HEK293 (cell line): ENCODE measurements at regions not wholly inside any gene's neighbourhood (a gene's known extent, or its start where the extent isn't known, plus 50 kb on each side); places are given as distances from the start of the nearest gene placed in this dataset.
"Not testable (repeated sequence)": the region's sequence is repeated elsewhere in the genome, so short reads cannot be mapped to it uniquely, and the experiment has no call there.

ENCODE experiments used
- CTCF ChIA-PET: fragments of 350-600 bp; formaldehyde crosslinking; extraction: SDS; loops from one replicate; lab custom pipeline; 2021; ENCODE audit warnings: antibody characterized with exemption; lab: Yijun Ruan, JAX
- POLR2A ChIA-PET: fragments of 300-600 bp; formaldehyde crosslinking; extraction: SDS; loops from one replicate; lab custom pipeline; 2020; ENCODE audit warnings: antibody characterized with exemption, inconsistent platforms; lab: Yijun Ruan, JAX
- H3K27ac ChIP-seq: fragments of 200-500 bp; sonication (Bioruptor generic); 2 replicates; pipeline ENCODE4 v1.5.1; 2014; ENCODE audit warnings: low read depth, low read length, control low read depth, inconsistent platforms; ENCODE audit errors: extremely low read depth
- H3K36me3 ChIP-seq, 2 experiments: fragments of 200-500 bp in 1 of 2; sonication (Bioruptor generic) in 1 of 2; 1 replicate in 1 of 2; 2 replicates in 1 of 2; pipeline ENCODE4 v1.5.1; 2014 to 2017; ENCODE audit warnings: inconsistent platforms in 2 of 2, low read length in 2 of 2; ENCODE audit not compliant: control insufficient read depth in 2 of 2, insufficient read depth in 1 of 2
- H3K4me1 ChIP-seq: fragments of 200-500 bp; sonication (Bioruptor generic); 2 replicates; pipeline ENCODE4 v1.5.1; 2014; ENCODE audit warnings: mild to moderate bottlenecking, low read length, inconsistent platforms; ENCODE audit not compliant: control insufficient read depth, insufficient read depth
- H3K4me3 ChIP-seq: 2 replicates; pipeline ENCODE4 v1.5.1; 2011; ENCODE audit warnings: low read depth, mild to moderate bottlenecking, control low read depth, low read length, moderate library complexity
- H3K9me3 ChIP-seq: fragments of 200-500 bp; sonication (Bioruptor generic); 2 replicates; pipeline ENCODE4 v1.5.1; 2014; ENCODE audit warnings: low read depth, low read length, inconsistent platforms; ENCODE audit not compliant: control insufficient read depth, insufficient read depth
- HIC1 ChIP-seq: fragments of 450-650 bp; formaldehyde crosslinking; IDR thresholded peaks from 2 replicates; pipeline ENCODE4 v1.5.1; 2016; ENCODE audit warnings: missing biosample characterization, missing genetic modification characterization
- PATZ1 ChIP-seq: fragments of 450-650 bp; formaldehyde crosslinking; IDR thresholded peaks from 2 replicates; pipeline ENCODE4 v1.5.1; 2016; ENCODE audit warnings: missing biosample characterization, missing genetic modification characterization
- ZBTB1 ChIP-seq: fragments of 450-650 bp; formaldehyde crosslinking; IDR thresholded peaks from 2 replicates; pipeline ENCODE4 v1.5.1; 2016; ENCODE audit warnings: missing biosample characterization, missing genetic modification characterization
- ZBTB10 ChIP-seq: fragments of 450-650 bp; formaldehyde crosslinking; IDR thresholded peaks from 2 replicates; pipeline ENCODE4 v1.5.1; 2016; ENCODE audit warnings: missing biosample characterization, missing genetic modification characterization
- ZFP41 ChIP-seq: fragments of 450-650 bp; formaldehyde crosslinking; IDR thresholded peaks from 2 replicates; pipeline ENCODE4 v1.5.1; 2016; ENCODE audit warnings: missing biosample characterization, missing genetic modification characterization, borderline replicate concordance
- ZNF138 ChIP-seq: fragments of 450-650 bp; formaldehyde crosslinking; IDR thresholded peaks from 2 replicates; pipeline ENCODE4 v1.5.1; 2016; ENCODE audit warnings: missing biosample characterization, missing genetic modification characterization, borderline replicate concordance
- ZNF140 ChIP-seq: fragments of 450-650 bp; formaldehyde crosslinking; IDR thresholded peaks from 2 replicates; pipeline ENCODE4 v1.5.1; 2016; ENCODE audit warnings: missing biosample characterization, missing genetic modification characterization
- ZNF2 ChIP-seq: fragments of 450-650 bp; formaldehyde crosslinking; IDR thresholded peaks from 2 replicates; pipeline ENCODE4 v1.5.1; 2016; ENCODE audit warnings: missing biosample characterization, missing genetic modification characterization
- ZNF266 ChIP-seq: fragments of 450-650 bp; formaldehyde crosslinking; IDR thresholded peaks from 2 replicates; pipeline ENCODE4 v1.5.1; 2016; ENCODE audit warnings: missing biosample characterization, missing genetic modification characterization, low read depth
- ZNF341 ChIP-seq: fragments of 450-650 bp; formaldehyde crosslinking; IDR thresholded peaks from 2 replicates; pipeline ENCODE4; 2016; ENCODE audit warnings: low read depth, missing biosample characterization, missing genetic modification characterization
- ZNF48 ChIP-seq: fragments of 450-650 bp; formaldehyde crosslinking; IDR thresholded peaks from 2 replicates; pipeline ENCODE4 v1.5.1; 2016; ENCODE audit warnings: missing biosample characterization, missing genetic modification characterization
- ZNF623 ChIP-seq: fragments of 450-650 bp; formaldehyde crosslinking; IDR thresholded peaks from 2 replicates; pipeline ENCODE4 v1.5.1; 2016; ENCODE audit warnings: missing biosample characterization, missing genetic modification characterization
- ZNF626 ChIP-seq: fragments of 450-650 bp; sonication (Bioruptor Pico); formaldehyde crosslinking; IDR thresholded peaks from 2 replicates; pipeline ENCODE4 v1.5.1; 2018; ENCODE audit warnings: missing biosample characterization, missing genetic modification characterization, inconsistent platforms
- ZNF658 ChIP-seq: fragments of 450-650 bp; formaldehyde crosslinking; IDR thresholded peaks from 2 replicates; pipeline ENCODE4; 2016; ENCODE audit warnings: missing biosample characterization, missing genetic modification characterization
- ZNF664 ChIP-seq: fragments of 450-650 bp; formaldehyde crosslinking; IDR thresholded peaks from 2 replicates; pipeline ENCODE4 v1.5.1; 2016; ENCODE audit warnings: missing biosample characterization, missing genetic modification characterization
- ZNF670 ChIP-seq: fragments of 450-650 bp; formaldehyde crosslinking; IDR thresholded peaks from 2 replicates; pipeline ENCODE4 v1.5.1; 2016; ENCODE audit warnings: missing biosample characterization, missing genetic modification characterization, low read depth
- ZNF677 ChIP-seq: fragments of 450-650 bp; IDR thresholded peaks from 2 replicates; pipeline ENCODE4 v1.5.0; 2018; ENCODE audit warnings: missing biosample characterization, mild to moderate bottlenecking, missing genetic modification characterization, moderate library complexity
- ZXDB ChIP-seq: fragments of 450-650 bp; formaldehyde crosslinking; IDR thresholded peaks from 2 replicates; pipeline ENCODE4 v1.5.1; 2016; ENCODE audit warnings: missing biosample characterization, missing genetic modification characterization

- H3K27ac ChIP-seq, H3K9me3 ChIP-seq, H3K4me3 ChIP-seq, POLR2A ChIA-PET, H3K4me1 ChIP-seq, CTCF ChIA-PET, H3K36me3 ChIP-seq: not testable (repeated sequence)
Observed at GRCh38 chrX:63409934-63410333, 58.8 kb upstream of the SPIN4 start.

GRCh38 chrX:63408050-63408449, 56.9 kb upstream of the SPIN4 start:
- ChIA-PET CTCF (no interaction called here), POLR2A (no interaction called here)
- no peak for TF ChIP-seq ZNF658
- TF ChIP-seq ZXDB, result no peak
- no peak for TF ChIP-seq ZNF623 (tag by site-specific recombination)
- TF ChIP-seq PATZ1 (tag by site-specific recombination), result no peak
- TF ChIP-seq ZNF48 (tag by site-specific recombination), result no peak
- no peak for TF ChIP-seq ZFP41 (tag by site-specific recombination)
- no peak for TF ChIP-seq ZNF266 (tag by site-specific recombination)
- TF ChIP-seq ZNF138, result no peak
- no peak for TF ChIP-seq ZNF670 (tag by site-specific recombination)
- TF ChIP-seq ZBTB1 (tag by site-specific recombination), result no peak
- no peak for TF ChIP-seq ZNF341 (tag by site-specific recombination)
- Histone ChIP-seq H3K4me1 (no peaks in the 10 kb centered on the region), H3K27ac (no peak overlapping the region), H3K4me3 (no peak overlapping the region), H3K9me3 (no peaks in the 10 kb centered on the region; the same call in none of the 2 replicates), H3K36me3 (no peaks in the 10 kb centered on the region)

- peaks cover 4% of the 10 kb centered on the region for H3K9me3 ChIP-seq
- no peak for TF ChIP-seq ZBTB10 (tag by site-specific recombination)
- no peak for TF ChIP-seq HIC1 (tag by site-specific recombination)
- TF ChIP-seq ZNF2 (tag by site-specific recombination), result no peak
- no peak for TF ChIP-seq ZNF140
- no peak for TF ChIP-seq ZNF677 (tag by site-specific recombination)
- TF ChIP-seq ZNF664 (tag by site-specific recombination), result no peak
- no peak for TF ChIP-seq ZNF626 (tag by site-specific recombination)
- no peak overlapping the region for H3K4me3 ChIP-seq
- ChIA-PET CTCF (no interaction called here), POLR2A (no interaction called here)
- no peaks in the 10 kb centered on the region for H3K36me3 ChIP-seq
- no peak overlapping the region for H3K27ac ChIP-seq
- H3K4me1 ChIP-seq, result no peaks in the 10 kb centered on the region
Observed at GRCh38 chrX:63404332-63404731, 53.2 kb upstream of the SPIN4 start.
